ENCODE measurements at regions not wholly inside any gene's neighbourhood (a gene's known extent, or its start where the extent isn't known, plus 50 kb on each side); places are given as distances from the start of the nearest gene placed in this dataset.

GRCh38 chr12:86774841-86775388 lies 518.7 kb upstream of the MGAT4C start:
- no peaks in the 10 kb centered on the region for H3K9me3 ChIP-seq
- H3K4me3 ChIP-seq, result no peak overlapping the region
- no peak for TF ChIP-seq Cebpa-rat (IDR thresholded peaks at IDR 0.05)
- no peak overlapping the region for H3K4me2 ChIP-seq
- H4K20me1 ChIP-seq, result no peaks in the 10 kb centered on the region
- no peaks in the 10 kb centered on the region for H3K36me3 ChIP-seq
- H3K27me3 ChIP-seq, result no peaks in the 10 kb centered on the region
- no peak overlapping the region for H3K27ac ChIP-seq
- no peak overlapping the region for H3K9ac ChIP-seq
- H3K4me1 ChIP-seq, result no peaks in the 10 kb centered on the region

GRCh38 chr12:86772696-86773095 lies 516.5 kb upstream of the MGAT4C start:
- Histone ChIP-seq H4K20me1 (no peaks in the 10 kb centered on the region), H3K9ac (no peak overlapping the region), H3K4me1 (no peaks in the 10 kb centered on the region), H3K27ac (no peak overlapping the region), H3K36me3 (no peaks in the 10 kb centered on the region), H3K27me3 (no peaks in the 10 kb centered on the region), H3K4me2 (no peak overlapping the region), H3K9me3 (no peaks in the 10 kb centered on the region), H3K4me3 (no peak overlapping the region)
- no peak for TF ChIP-seq Cebpa-rat (IDR thresholded peaks at IDR 0.05)

- no peak for TF ChIP-seq Cebpa-rat (IDR thresholded peaks at IDR 0.05)
- Histone ChIP-seq H3K9me3 (no peaks in the 10 kb centered on the region), H3K9ac (no peak overlapping the region), H3K27me3 (no peaks in the 10 kb centered on the region), H3K27ac (no peak overlapping the region), H3K36me3 (no peaks in the 10 kb centered on the region), H3K4me1 (no peaks in the 10 kb centered on the region), H4K20me1 (no peaks in the 10 kb centered on the region), H3K4me3 (no peak overlapping the region), H3K4me2 (no peak overlapping the region)
These were observed 514.7 kb upstream of the MGAT4C start for GRCh38 chr12:86770871-86771270.

GRCh38 chr12:86748894-86749293 lies 492.7 kb upstream of the MGAT4C start:
- H3K4me1 ChIP-seq, result no peaks in the 10 kb centered on the region
- H3K4me3 ChIP-seq, result no peak overlapping the region
- no peaks in the 10 kb centered on the region for H4K20me1 ChIP-seq
- H3K27ac ChIP-seq, result no peak overlapping the region
- no peaks in the 10 kb centered on the region for H3K36me3 ChIP-seq
- TF ChIP-seq Cebpa-rat (IDR thresholded peaks at IDR 0.05), result no peak
- H3K9me3 ChIP-seq, result no peaks in the 10 kb centered on the region
- no peaks in the 10 kb centered on the region for H3K27me3 ChIP-seq
- no peak overlapping the region for H3K4me2 ChIP-seq
- no peak overlapping the region for H3K9ac ChIP-seq

- Histone ChIP-seq H3K4me2 (no peak overlapping the region), H3K4me1 (no peaks in the 10 kb centered on the region), H3K36me3 (no peaks in the 10 kb centered on the region), H3K27me3 (no peaks in the 10 kb centered on the region), H3K27ac (no peak overlapping the region), H4K20me1 (no peaks in the 10 kb centered on the region), H3K4me3 (no peak overlapping the region), H3K9ac (no peak overlapping the region), H3K9me3 (no peaks in the 10 kb centered on the region)
- no peak for TF ChIP-seq Cebpa-rat (IDR thresholded peaks at IDR 0.05)
These were observed 488.5 kb upstream of the MGAT4C start for GRCh38 chr12:86744547-86745212.

- H3K27me3 ChIP-seq, result no peaks in the 10 kb centered on the region
These were observed 487.8 kb upstream of the MGAT4C start for GRCh38 chr12:86743875-86744536.

GRCh38 chr12:86741531-86741930 lies 485.3 kb upstream of the MGAT4C start:
- Histone ChIP-seq H3K9me3 (no peaks in the 10 kb centered on the region), H3K27ac (no peak overlapping the region), H3K27me3 (no peaks in the 10 kb centered on the region), H3K36me3 (no peaks in the 10 kb centered on the region), H4K20me1 (no peaks in the 10 kb centered on the region), H3K4me1 (no peaks in the 10 kb centered on the region), H3K4me3 (no peak overlapping the region), H3K9ac (no peak overlapping the region), H3K4me2 (no peak overlapping the region)
- no peak for TF ChIP-seq Cebpa-rat (IDR thresholded peaks at IDR 0.05)

More at GRCh38 chr12:86743875-86744536, 487.8 kb upstream of the MGAT4C start:
- Histone ChIP-seq H3K4me2 (no peak overlapping the region), H4K20me1 (no peaks in the 10 kb centered on the region), H3K9ac (no peak overlapping the region), H3K36me3 (no peaks in the 10 kb centered on the region), H3K27ac (no peak overlapping the region), H3K4me1 (no peaks in the 10 kb centered on the region), H3K9me3 (no peaks in the 10 kb centered on the region), H3K4me3 (no peak overlapping the region)
- no peak for TF ChIP-seq Cebpa-rat (IDR thresholded peaks at IDR 0.05)

- no peak for TF ChIP-seq Cebpa-rat (IDR thresholded peaks at IDR 0.05)
- H3K4me2 ChIP-seq, result no peak overlapping the region
- H3K9ac ChIP-seq, result no peak overlapping the region
- no peak overlapping the region for H3K27ac ChIP-seq
- no peaks in the 10 kb centered on the region for H4K20me1 ChIP-seq
- H3K36me3 ChIP-seq, result no peaks in the 10 kb centered on the region
- H3K27me3 ChIP-seq, result no peaks in the 10 kb centered on the region
- no peaks in the 10 kb centered on the region for H3K4me1 ChIP-seq
- H3K4me3 ChIP-seq, result no peak overlapping the region
- no peaks in the 10 kb centered on the region for H3K9me3 ChIP-seq
These were observed 479.7 kb upstream of the MGAT4C start for GRCh38 chr12:86735851-86736250.

GRCh38 chr12:86735072-86735471 lies 478.9 kb upstream of the MGAT4C start:
- Histone ChIP-seq H3K4me1 (no peaks in the 10 kb centered on the region), H3K9me3 (no peaks in the 10 kb centered on the region), H3K9ac (no peak overlapping the region), H3K36me3 (no peaks in the 10 kb centered on the region), H3K4me2 (no peak overlapping the region), H3K4me3 (no peak overlapping the region), H3K27ac (no peak overlapping the region), H4K20me1 (no peaks in the 10 kb centered on the region), H3K27me3 (no peaks in the 10 kb centered on the region)
- TF ChIP-seq Cebpa-rat (IDR thresholded peaks at IDR 0.05), result no peak

- Histone ChIP-seq H3K4me3 (no peak overlapping the region), H3K9ac (no peak overlapping the region), H3K27me3 (no peaks in the 10 kb centered on the region), H3K4me2 (no peak overlapping the region), H3K4me1 (no peaks in the 10 kb centered on the region), H3K27ac (no peak overlapping the region), H4K20me1 (no peaks in the 10 kb centered on the region), H3K9me3 (no peaks in the 10 kb centered on the region), H3K36me3 (no peaks in the 10 kb centered on the region)
- TF ChIP-seq Cebpa-rat (IDR thresholded peaks at IDR 0.05), result no peak
These were observed 474.0 kb upstream of the MGAT4C start for GRCh38 chr12:86730233-86730632.
